SH-SY5Y (cell line): ENCODE measurements at regions not wholly inside any gene's neighbourhood (a gene's known extent, or its start where the extent isn't known, plus 50 kb on each side); places are given as distances from the start of the nearest gene placed in this dataset.

ENCODE experiments used
- GATA2 ChIP-seq: IDR thresholded peaks from 2 replicates; pipeline ENCODE4 v1.6.1; 2011; ENCODE audit warnings: mild to moderate bottlenecking, low read depth, low read length
- GATA3 ChIP-seq: IDR thresholded peaks from 2 replicates; pipeline ENCODE4 v1.6.1; 2011; ENCODE audit warnings: low read depth, mild to moderate bottlenecking, low read length, moderate library complexity

DNA sequence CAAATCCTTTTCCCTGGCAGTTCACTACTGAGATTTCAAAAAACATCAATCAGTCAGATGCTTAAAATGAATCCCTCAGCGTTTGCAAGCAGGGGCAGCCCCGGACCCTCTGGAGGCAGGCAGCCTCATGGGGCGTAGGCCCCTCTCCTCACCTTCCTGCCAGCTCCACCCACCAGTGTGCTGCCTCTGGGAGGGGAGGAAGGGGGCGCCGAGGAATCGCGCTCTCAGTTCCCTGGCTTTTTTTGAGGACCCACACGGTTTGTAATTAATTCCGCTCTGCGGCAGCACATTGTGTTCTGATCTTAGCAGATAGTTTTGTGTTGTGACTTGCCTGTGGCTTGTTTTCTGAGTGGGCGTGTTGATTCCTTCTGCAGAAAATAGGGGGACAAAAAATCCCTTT, 159.9 kb downstream of the KLF13 start:
- TF ChIP-seq GATA3 (no peak), GATA2 (no peak)
